IPS-18c (cell line): ENCODE measurements at regions not wholly inside any gene's neighbourhood (a gene's known extent, or its start where the extent isn't known, plus 50 kb on each side); places are given as distances from the start of the nearest gene placed in this dataset.
"Not testable (repeated sequence)": the region's sequence is repeated elsewhere in the genome, so short reads cannot be mapped to it uniquely, and the experiment has no call there.

ENCODE experiments used
- H3K4me3 ChIP-seq: 2 replicates; pipeline ENCODE4 v1.7.0; 2013; ENCODE audit warnings: low read depth, mild to moderate bottlenecking, low read length, moderate library complexity; ENCODE audit not compliant: insufficient read depth
- H3K9me3 ChIP-seq: one replicate; pipeline ENCODE4 v1.6.1; 2013; ENCODE audit warnings: mild to moderate bottlenecking, low read length, moderate library complexity; ENCODE audit not compliant: control insufficient read depth, insufficient read depth

GRCh38 chr4:138334346-138335016 is 92.3 kb upstream of the SLC7A11 start:
- Histone ChIP-seq H3K4me3 (no peak overlapping the region), H3K9me3 (no peaks in the 10 kb centered on the region)

DNA sequence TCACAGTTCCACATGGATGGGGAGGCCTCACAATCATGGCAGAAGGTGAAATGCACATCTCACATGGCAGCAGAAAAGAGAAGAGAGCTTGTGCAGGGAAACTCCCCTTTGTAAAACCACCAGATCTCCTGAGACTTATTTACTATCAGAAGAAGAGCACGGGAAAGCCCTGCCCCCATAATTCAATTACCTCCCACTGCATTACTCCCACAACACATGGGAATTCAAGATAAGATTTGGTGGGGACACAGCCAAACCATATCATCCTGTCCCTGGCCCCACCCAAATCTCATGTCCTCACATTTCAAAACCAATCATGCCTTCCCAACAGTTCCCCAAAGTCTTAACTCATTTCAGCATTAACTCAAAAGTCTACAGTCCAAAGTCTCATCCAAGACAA is 90.3 kb upstream of the SLC7A11 start:
- H3K9me3 ChIP-seq, H3K4me3 ChIP-seq: not testable (repeated sequence)

DNA sequence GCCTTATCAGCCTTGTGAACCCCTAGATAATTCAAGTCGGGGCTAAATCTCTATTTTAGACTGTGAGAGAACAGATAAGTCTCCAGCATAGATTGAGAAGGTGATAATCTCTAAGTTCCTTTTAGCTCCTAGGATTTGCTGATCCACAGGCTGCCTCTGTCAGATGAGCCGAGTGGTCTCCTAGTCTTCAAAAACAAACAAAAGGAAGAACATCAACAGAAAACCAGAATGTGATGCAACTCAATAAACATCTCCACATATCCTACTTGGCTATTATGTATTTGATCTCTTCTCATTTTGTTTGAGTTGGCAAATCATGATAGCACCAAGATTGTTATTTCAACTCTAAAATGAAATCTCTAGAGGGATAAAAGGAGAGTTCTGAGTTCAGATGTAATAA is 88.4 kb upstream of the SLC7A11 start:
- H3K4me3 ChIP-seq = no peak overlapping the region

GRCh38 chr4:138329506-138330070 is 87.4 kb upstream of the SLC7A11 start:
- Histone ChIP-seq H3K4me3 (no peak overlapping the region), H3K9me3 (no peaks in the 10 kb centered on the region)

More for the DNA sequence above, 88.4 kb upstream of the SLC7A11 start:
- H3K9me3 ChIP-seq = no peaks in the 10 kb centered on the region

- no peaks in the 10 kb centered on the region for H3K9me3 ChIP-seq
- H3K4me3 ChIP-seq = no peak overlapping the region
These were observed 85.2 kb upstream of the SLC7A11 start for GRCh38 chr4:138327338-138327737.

DNA sequence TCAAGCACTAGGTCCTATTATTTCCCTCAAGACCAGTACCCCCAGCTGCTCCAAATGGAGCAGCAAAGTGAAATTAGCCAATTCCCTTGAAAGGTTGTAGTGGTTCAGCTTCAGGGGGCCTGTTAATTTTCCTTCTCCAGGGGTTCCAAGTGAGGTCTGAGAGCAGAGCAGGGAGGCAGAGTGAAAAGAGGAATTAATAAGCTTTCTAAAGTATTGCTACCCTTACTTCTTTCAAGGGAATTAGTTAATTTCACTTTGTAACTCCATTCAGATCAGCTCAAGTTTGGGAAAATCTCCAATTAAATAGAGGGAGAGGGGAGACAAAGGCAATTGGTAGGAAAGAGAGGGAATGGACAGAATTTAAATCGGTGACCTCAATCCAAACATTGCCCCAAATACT is 78.7 kb upstream of the SLC7A11 start:
- H3K9me3 ChIP-seq = no peaks in the 10 kb centered on the region
- no peak overlapping the region for H3K4me3 ChIP-seq

DNA sequence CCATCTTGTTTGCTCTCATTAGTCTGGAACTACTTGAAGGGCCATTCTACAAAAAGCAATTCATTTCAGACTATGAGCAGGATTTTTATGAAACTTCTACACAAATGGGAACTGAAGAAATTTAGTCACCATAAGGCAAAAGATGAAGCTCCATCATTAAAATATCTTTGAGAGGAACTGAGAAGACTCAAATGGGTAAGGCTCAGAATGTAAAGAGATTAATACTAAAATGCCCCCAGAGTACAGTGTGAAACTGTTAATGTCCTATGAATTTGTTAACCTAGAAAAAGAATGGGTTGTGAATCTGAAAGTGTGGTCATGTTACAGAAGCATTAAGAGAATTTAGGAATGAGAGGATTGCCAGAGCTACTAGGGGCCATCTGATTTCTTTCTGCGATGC is 77.9 kb upstream of the SLC7A11 start:
- no peak overlapping the region for H3K4me3 ChIP-seq
- H3K9me3 ChIP-seq = no peaks in the 10 kb centered on the region

DNA sequence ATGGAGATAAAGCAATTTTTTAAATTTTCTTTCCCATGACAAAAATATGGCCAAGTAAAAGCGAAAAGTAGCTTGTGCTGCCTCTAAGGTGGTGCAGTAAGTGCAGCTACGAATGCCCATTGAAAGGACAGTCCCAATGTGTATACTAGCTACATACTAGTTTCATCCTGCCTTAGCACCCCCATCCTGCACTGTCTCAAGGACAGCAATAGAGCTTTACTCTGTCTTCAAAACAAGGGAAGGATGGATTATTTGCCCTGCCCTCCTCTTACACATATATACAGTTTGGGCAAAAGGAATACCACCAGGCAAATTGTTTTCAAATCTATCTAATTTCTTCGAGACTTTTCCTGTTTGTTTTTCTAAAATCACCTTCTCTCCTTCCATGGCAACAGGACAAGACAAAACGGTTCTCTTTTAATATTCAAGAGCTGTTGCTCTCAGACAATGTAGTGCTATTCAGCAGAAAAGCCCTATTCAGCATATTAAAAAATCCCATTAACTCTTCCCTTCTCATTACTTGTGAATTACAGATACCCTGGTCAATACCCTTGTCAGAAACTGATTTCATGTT is 75.1 kb upstream of the SLC7A11 start:
- H3K9me3 ChIP-seq = no peaks in the 10 kb centered on the region
- H3K4me3 ChIP-seq = no peak overlapping the region

- H3K9me3 ChIP-seq = no peaks in the 10 kb centered on the region
These were observed 70.4 kb upstream of the SLC7A11 start for GRCh38 chr4:138312536-138312911.

GRCh38 chr4:138311771-138312535 is 69.8 kb upstream of the SLC7A11 start:
- H3K4me3 ChIP-seq = no peak overlapping the region
- H3K9me3 ChIP-seq = no peaks in the 10 kb centered on the region

More at GRCh38 chr4:138312536-138312911, 70.4 kb upstream of the SLC7A11 start:
- no peak overlapping the region for H3K4me3 ChIP-seq

DNA sequence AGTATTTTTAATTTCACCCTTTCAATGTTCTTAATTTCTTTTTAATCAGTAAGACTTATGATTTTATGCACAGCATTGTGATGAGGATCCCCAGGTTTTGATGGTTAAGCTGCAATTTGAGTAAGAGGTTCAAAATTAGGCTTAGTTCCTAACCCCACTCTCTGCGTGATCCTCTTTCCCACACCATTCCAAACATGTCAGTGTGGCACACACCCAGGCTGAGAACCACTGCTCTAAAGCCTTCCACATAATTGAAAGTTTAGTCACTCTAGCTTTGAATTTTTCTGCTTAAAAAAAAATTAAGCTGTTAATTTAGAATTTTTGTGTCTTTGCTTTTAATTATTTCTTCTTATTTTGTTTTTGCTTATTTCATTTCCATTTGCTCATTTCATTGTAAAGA is 68.8 kb upstream of the SLC7A11 start:
- Histone ChIP-seq H3K4me3 (no peak overlapping the region), H3K9me3 (no peaks in the 10 kb centered on the region)

GRCh38 chr4:138310498-138310897 is 68.3 kb upstream of the SLC7A11 start:
- no peaks in the 10 kb centered on the region for H3K9me3 ChIP-seq
- H3K4me3 ChIP-seq = no peak overlapping the region

DNA sequence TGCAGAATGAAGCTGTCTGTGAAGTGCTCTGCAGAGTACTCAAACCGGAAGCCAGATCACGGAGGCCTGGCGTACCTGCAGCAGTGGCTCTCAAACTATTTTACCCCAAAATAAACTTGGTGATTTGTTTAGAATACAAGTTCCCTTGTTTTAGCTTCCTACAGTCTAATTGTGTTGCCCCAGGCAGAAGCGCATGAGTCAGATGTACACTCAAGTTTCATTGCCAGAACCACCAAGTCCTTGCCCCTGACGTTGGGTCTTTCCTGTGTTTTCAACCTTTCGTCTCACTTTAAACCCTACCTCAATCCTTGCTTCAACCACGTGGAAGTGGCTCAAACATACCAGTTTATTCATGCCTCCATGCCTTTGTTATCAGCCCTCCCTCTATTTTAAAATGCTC is 66.2 kb upstream of the SLC7A11 start:
- H3K9me3 ChIP-seq = no peaks in the 10 kb centered on the region
- H3K4me3 ChIP-seq = no peak overlapping the region

DNA sequence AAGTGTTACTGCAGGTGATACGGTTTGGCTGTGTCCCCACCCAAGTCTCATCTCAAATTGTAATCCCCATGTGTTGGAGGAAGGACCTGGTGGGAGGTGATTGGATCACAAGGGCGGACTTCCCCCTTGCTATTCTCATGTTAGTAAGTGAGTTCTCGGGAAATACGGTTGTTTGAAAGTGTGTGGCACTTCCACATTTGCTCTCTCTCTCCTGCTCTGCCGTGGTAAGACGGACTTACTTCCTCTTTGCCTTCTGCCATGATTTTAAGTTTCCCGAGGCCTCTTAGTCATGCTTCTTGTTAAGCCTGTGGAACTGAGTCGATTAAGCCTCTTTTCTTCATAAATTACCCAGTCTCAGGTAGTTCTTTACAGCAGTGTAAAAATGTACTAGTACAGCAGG is 65.2 kb upstream of the SLC7A11 start:
- Histone ChIP-seq H3K9me3 (no peaks in the 10 kb centered on the region), H3K4me3 (no peak overlapping the region)

DNA sequence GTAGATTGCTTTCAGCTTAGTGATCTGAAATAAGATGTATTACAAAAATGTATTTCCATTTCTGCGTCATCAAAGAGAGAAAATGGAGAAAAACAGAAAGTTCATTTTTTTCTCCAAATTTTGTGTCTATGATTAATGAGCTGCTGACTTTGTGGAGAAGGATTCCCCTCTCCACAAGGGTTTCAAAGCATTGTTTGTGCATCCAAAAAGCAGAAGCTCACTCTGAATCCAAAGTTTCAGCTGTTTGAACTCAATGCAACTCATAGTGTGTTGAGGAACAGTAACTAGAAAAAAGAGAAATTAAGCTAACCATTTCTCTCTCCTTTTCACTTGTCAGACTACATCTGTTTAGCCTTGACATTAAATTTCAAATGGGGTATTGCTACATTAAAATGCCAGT is 62.9 kb upstream of the SLC7A11 start:
- no peak overlapping the region for H3K4me3 ChIP-seq
- no peaks in the 10 kb centered on the region for H3K9me3 ChIP-seq

GRCh38 chr4:138301536-138301935 is 59.4 kb upstream of the SLC7A11 start:
- Histone ChIP-seq H3K9me3 (no peaks in the 10 kb centered on the region), H3K4me3 (no peak overlapping the region)

- Histone ChIP-seq H3K4me3 (no peak overlapping the region), H3K9me3 (no peaks in the 10 kb centered on the region)
These were observed 58.5 kb upstream of the SLC7A11 start for GRCh38 chr4:138300616-138301015.

DNA sequence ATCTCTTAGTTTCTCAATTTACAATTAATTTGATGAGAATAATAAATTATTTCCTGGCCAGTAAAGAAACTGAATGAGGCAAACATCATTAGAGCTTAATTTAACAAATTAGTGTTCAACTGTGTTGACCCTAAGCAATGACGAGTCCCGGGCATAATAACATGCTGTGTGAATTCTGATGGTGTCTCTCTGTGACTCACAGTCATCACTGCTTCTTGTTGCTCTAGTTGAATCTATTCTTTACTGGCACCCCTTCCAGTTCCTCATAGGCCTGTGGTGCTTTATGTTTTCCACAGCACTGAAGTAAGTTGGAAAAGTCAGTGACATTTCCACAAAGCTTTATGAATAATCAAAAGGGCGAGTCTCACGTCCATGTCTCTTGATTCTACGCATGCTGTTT is 57.7 kb upstream of the SLC7A11 start:
- H3K9me3 ChIP-seq = no peaks in the 10 kb centered on the region

More for the DNA sequence above, 57.7 kb upstream of the SLC7A11 start:
- no peak overlapping the region for H3K4me3 ChIP-seq
